Breast epithelium (tissue), 3 donors: ENCODE measurements at regions not wholly inside any gene's neighbourhood (a gene's known extent, or its start where the extent isn't known, plus 50 kb on each side); places are given as distances from the start of the nearest gene placed in this dataset.

ENCODE experiments used
- CTCF ChIP-seq, 3 donors: fragments of 450-650 bp; IDR thresholded peaks; one replicate each; pipeline ENCODE4 v1.5.1; 2016 to 2017; ENCODE audit warnings: antibody characterized with exemption in 3 of 3, mild to moderate bottlenecking in 3 of 3, moderate library complexity in 3 of 3
- POLR2AphosphoS5 ChIP-seq, 3 donors: sonication (generic); formaldehyde crosslinking; IDR thresholded peaks; one replicate each; pipeline ENCODE4 v1.6.1; 2017; ENCODE audit warnings: antibody characterized with exemption in 3 of 3

GRCh38 chr18:68560128-68560527 lies 154.8 kb downstream of the TMX3 start:
- TF ChIP-seq CTCF (IDR thresholded peaks at IDR 0.05) (no peak), POLR2AphosphoS5 (IDR thresholded peaks at IDR 0.05) (no peak)
